GM12878 (cell line): ENCODE measurements at regions not wholly inside any gene's neighbourhood (a gene's known extent, or its start where the extent isn't known, plus 50 kb on each side); places are given as distances from the start of the nearest gene placed in this dataset.

Experiments
- ATAC-seq: fragments of 200-7000 bp; cut with Tn5 transposase; 3 replicates; pipeline ENCODE4 v1.9.1; 2020; ENCODE audit warnings: mild to moderate bottlenecking, moderate library complexity
- BruUV-seq: library from RNA; stranded (reverse); fragments of 400-500 nt; replicated peaks from 2 replicates; lab custom pipeline; 2021; lab: Mats Ljungman, UMichigan
- CTCF ChIA-PET: fragments of 300-600 bp; sonication (Branson Sonifier 250); formaldehyde crosslinking; extraction: SDS; loops from one replicate; lab custom pipeline; 2021; ENCODE audit warnings: inconsistent platforms; lab: Yijun Ruan, JAX
- POLR2A ChIA-PET: fragments of 350-600 bp; formaldehyde crosslinking; extraction: SDS; loops from one replicate; lab custom pipeline; 2021; ENCODE audit warnings: inconsistent platforms; lab: Charles Lee
- RAD21 ChIA-PET: fragments of 300-600 bp; sonication (Branson Sonifier 250); formaldehyde crosslinking; loops from one replicate; lab custom pipeline; 2023; ENCODE audit warnings: antibody characterized with exemption; ENCODE audit not compliant: unreplicated experiment; lab: Charles Lee
- SMC1A ChIA-PET: fragments of 300-600 bp; sonication (Branson Sonifier 250); formaldehyde crosslinking; loops from one replicate; lab custom pipeline; 2023; ENCODE audit not compliant: unreplicated experiment, uncharacterized antibody; lab: Charles Lee
- DNase-seq: peaks from one replicate; pipeline ENCODE4 v3.0.0-alpha.2; 2011; ENCODE audit warnings: low read depth, low spot score
- FAIRE-seq: peaks from 3 replicates; lab custom pipeline; 2011; peaks lifted over from hg19 to GRCh38; lab: Jason Lieb, UNC
- H2AFZ ChIP-seq: 2 replicates; pipeline ENCODE4 v1.6.0; 2011; ENCODE audit warnings: low read depth, low read length, control low read depth; ENCODE audit not compliant: control insufficient read depth
- H3K27ac ChIP-seq: 2 replicates; pipeline ENCODE4 v1.5.1; 2011; ENCODE audit warnings: control low read depth; ENCODE audit not compliant: control insufficient read depth, insufficient read depth
- H3K27me3 ChIP-seq, 2 experiments: replicated peaks in 1 of 2; 2 replicates each; pipeline versions ENCODE4 v1.6.0 to v1.6.1; 2011; ENCODE audit warnings: low read length in 1 of 2; ENCODE audit not compliant: control insufficient read depth in 2 of 2, insufficient read depth in 2 of 2
- H3K36me3 ChIP-seq, 2 experiments: 2 replicates each; pipeline ENCODE4 v1.5.1; 2011; ENCODE audit warnings: low read length in 1 of 2; ENCODE audit not compliant: control insufficient read depth in 2 of 2, insufficient read depth in 2 of 2
- H3K4me1 ChIP-seq: 2 replicates; pipeline ENCODE4 v1.6.1; 2011; ENCODE audit warnings: mild to moderate bottlenecking, low read length, moderate library complexity, mixed read lengths; ENCODE audit not compliant: control insufficient read depth, insufficient read depth
- H3K4me2 ChIP-seq: 2 replicates; pipeline ENCODE4 v1.6.0; 2011; ENCODE audit warnings: control low read depth; ENCODE audit not compliant: control insufficient read depth, insufficient read depth
- H3K4me3 ChIP-seq: fragments of 200-600 bp; sonication (generic); 2 replicates; pipeline ENCODE4 v1.5.1; 2016
- H3K79me2 ChIP-seq: 2 replicates; pipeline ENCODE4 v1.6.0; 2011; ENCODE audit warnings: low read length; ENCODE audit not compliant: control insufficient read depth, insufficient read depth
- H3K9ac ChIP-seq: 2 replicates; pipeline ENCODE4 v1.8.0; 2011; ENCODE audit warnings: low read length, control low read depth, mixed read lengths; ENCODE audit not compliant: control insufficient read depth, insufficient read depth
- H3K9me3 ChIP-seq: replicated peaks from 3 replicates; pipeline ENCODE4 v1.5.1; 2011; ENCODE audit warnings: mild to moderate bottlenecking, low read length; ENCODE audit not compliant: control insufficient read depth, insufficient read depth
- H4K20me1 ChIP-seq: 2 replicates; pipeline ENCODE4 v1.6.0; 2011; ENCODE audit not compliant: control insufficient read depth, insufficient read depth
- BHLHE40 ChIP-seq, 2 experiments: fragments of 450-650 bp in 1 of 2; IDR thresholded peaks; 2 replicates each; pipeline ENCODE4 v1.6.1; 2011 to 2017; ENCODE audit warnings: low read depth in 2 of 2, borderline replicate concordance in 1 of 2, improper control_type of control experiment in 1 of 2, low read length in 1 of 2, mild to moderate bottlenecking in 1 of 2
- CHD1 ChIP-seq: IDR thresholded peaks from 2 replicates; pipeline ENCODE4 v1.6.1; 2012; ENCODE audit warnings: low read depth, low read length, improper control_type of control experiment
- EGR1 ChIP-seq, 2 experiments: IDR thresholded peaks; 1 replicate in 1 of 2; 2 replicates in 1 of 2; pipeline ENCODE4 v1.6.1; 2011 to 2012; ENCODE audit warnings: low read depth in 2 of 2, low read length in 2 of 2, borderline replicate concordance in 1 of 2, mild to moderate bottlenecking in 1 of 2, moderate library complexity in 1 of 2
- ESRRA ChIP-seq: IDR thresholded peaks from 2 replicates; pipeline ENCODE4 v1.6.1; 2012; ENCODE audit warnings: mild to moderate bottlenecking, low read length, improper control_type of control experiment
- GATAD2B ChIP-seq: fragments of 450-650 bp; conservative IDR thresholded peaks from 2 replicates; pipeline ENCODE4 v1.6.1; 2017; ENCODE audit warnings: low read depth, mild to moderate bottlenecking, moderate library complexity
- MEF2A ChIP-seq: IDR thresholded peaks from 2 replicates; pipeline ENCODE4 v1.6.1; 2011; ENCODE audit warnings: low read depth, mild to moderate bottlenecking, low read length, moderate library complexity; ENCODE audit not compliant: insufficient read depth
- NFXL1 ChIP-seq: fragments of 450-650 bp; IDR thresholded peaks from 2 replicates; pipeline ENCODE4 v1.6.1; 2017; ENCODE audit warnings: antibody characterized with exemption, mild to moderate bottlenecking, borderline replicate concordance
- POLR2AphosphoS2 ChIP-seq: IDR thresholded peaks from 2 replicates; pipeline ENCODE4 v1.6.1; 2011; ENCODE audit warnings: low read depth, mild to moderate bottlenecking, low read length, improper control_type of control experiment, moderate library complexity
- TBL1XR1 ChIP-seq: IDR thresholded peaks from 2 replicates; pipeline ENCODE4 v1.6.1; 2012; ENCODE audit warnings: low read depth, low read length, improper control_type of control experiment
- ZZZ3 ChIP-seq: IDR thresholded peaks from 2 replicates; pipeline ENCODE4 v1.6.1; 2011; ENCODE audit warnings: low read depth; ENCODE audit not compliant: control insufficient read depth, insufficient read length
- WGBS: methylation state at CpG from one replicate; pipeline ENCODE4 v1.1.6; 2016; ENCODE audit warnings: low lambda C conversion rate; ENCODE audit not compliant: insufficient replicate concordance, insufficient coverage; ENCODE audit errors: missing lambda C conversion rate; 5-methylcytosine and 5-hydroxymethylcytosine counted together
- in situ Hi-C: fragments of 300-500 bp; cut with MboI; formaldehyde crosslinking; loops from 9 replicates; pipeline ENCODE4 v1.14.3; 2018; ENCODE audit warnings: mixed read lengths
- intact Hi-C: fragments of 100-400 bp; cut with micrococcal nuclease; formaldehyde crosslinking; loops from one replicate; pipeline ENCODE4 v1.14.2; 2022; ENCODE audit not compliant: unreplicated experiment
- TF ChIP-seq, protein P1 (sequence below): fragments of 450-650 bp; IDR thresholded peaks from 2 replicates; pipeline ENCODE4 v1.6.1; 2017; ENCODE audit warnings: mild to moderate bottlenecking, low read depth, inconsistent platforms; ENCODE audit not compliant: poor library complexity, severe bottlenecking

GRCh38 chr5:89711526-89711925 is 698.0 kb downstream of the CETN3 start (continued):
- no peak for TF ChIP-seq MEF2A
- no peak for TF ChIP-seq TBL1XR1
- no peak for TF ChIP-seq EGR1 (IDR thresholded peaks at IDR 0.05; ENCODE audit: borderline replicate concordance in 1 of 2, low read depth in 2 of 2, low read length in 2 of 2)

- Histone ChIP-seq H3K36me3 (no peaks in the 10 kb centered on the region), H3K27ac (no peak overlapping the region), H2AFZ (no peak overlapping the region), H3K79me2 (no peaks in the 10 kb centered on the region), H3K9me3 (no peaks in the 10 kb centered on the region), H3K4me3 (no peak overlapping the region), H3K4me2 (no peak overlapping the region), H3K9ac (no peak overlapping the region), H3K4me1 (no peaks in the 10 kb centered on the region), H4K20me1 (no peaks in the 10 kb centered on the region), H3K27me3 (no peaks in the 10 kb centered on the region)
- in situ Hi-C loops (no loop called here), intact Hi-C loops (no loop called here)
- 100% methylated on average over 1 of the region's 1 CpG for WGBS
- BruUV-seq: no TSS peak
- ATAC-seq (no peak), DNase-seq (no peak), FAIRE-seq (no peak)
- ChIA-PET RAD21 (no interaction called here), SMC1A (interaction anchor here (0.9 to 1.3 kb wide), 4 partner anchors 8 to 820 kb away, joined by 3 to 6 read pairs (median 3); no protein-coding TSS in a partner anchor), CTCF (interaction anchor here (1.1 to 1.5 kb wide), 2 partner anchors 10 to 13 kb away, joined by 3 to 4 read pairs; no protein-coding TSS in a partner anchor), POLR2A (no interaction called here)
- TF ChIP-seq CHD1: no peak
- no peak for TF ChIP-seq GATAD2B
- TF ChIP-seq NFXL1: no peak
- no peak for TF ChIP-seq POLR2AphosphoS2
- no peak for TF ChIP-seq ZZZ3
- TF ChIP-seq MEF2A: no peak
- TF ChIP-seq BHLHE40 (IDR thresholded peaks at IDR 0.05; ENCODE audit: borderline replicate concordance in 1 of 2, low read depth in 2 of 2, low read length in 1 of 2): no peak
- TF ChIP-seq ESRRA: no peak
- TF ChIP-seq, protein P1, sequence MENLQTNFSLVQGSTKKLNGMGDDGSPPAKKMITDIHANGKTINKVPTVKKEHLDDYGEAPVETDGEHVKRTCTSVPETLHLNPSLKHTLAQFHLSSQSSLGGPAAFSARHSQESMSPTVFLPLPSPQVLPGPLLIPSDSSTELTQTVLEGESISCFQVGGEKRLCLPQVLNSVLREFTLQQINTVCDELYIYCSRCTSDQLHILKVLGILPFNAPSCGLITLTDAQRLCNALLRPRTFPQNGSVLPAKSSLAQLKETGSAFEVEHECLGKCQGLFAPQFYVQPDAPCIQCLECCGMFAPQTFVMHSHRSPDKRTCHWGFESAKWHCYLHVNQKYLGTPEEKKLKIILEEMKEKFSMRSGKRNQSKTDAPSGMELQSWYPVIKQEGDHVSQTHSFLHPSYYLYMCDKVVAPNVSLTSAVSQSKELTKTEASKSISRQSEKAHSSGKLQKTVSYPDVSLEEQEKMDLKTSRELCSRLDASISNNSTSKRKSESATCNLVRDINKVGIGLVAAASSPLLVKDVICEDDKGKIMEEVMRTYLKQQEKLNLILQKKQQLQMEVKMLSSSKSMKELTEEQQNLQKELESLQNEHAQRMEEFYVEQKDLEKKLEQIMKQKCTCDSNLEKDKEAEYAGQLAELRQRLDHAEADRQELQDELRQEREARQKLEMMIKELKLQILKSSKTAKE: no peak
Observed at GRCh38 chr5:89710006-89710405, 699.5 kb downstream of the CETN3 start.
